ENCODE measurements at regions not wholly inside any gene's neighbourhood (a gene's known extent, or its start where the extent isn't known, plus 50 kb on each side); places are given as distances from the start of the nearest gene placed in this dataset.

DNA sequence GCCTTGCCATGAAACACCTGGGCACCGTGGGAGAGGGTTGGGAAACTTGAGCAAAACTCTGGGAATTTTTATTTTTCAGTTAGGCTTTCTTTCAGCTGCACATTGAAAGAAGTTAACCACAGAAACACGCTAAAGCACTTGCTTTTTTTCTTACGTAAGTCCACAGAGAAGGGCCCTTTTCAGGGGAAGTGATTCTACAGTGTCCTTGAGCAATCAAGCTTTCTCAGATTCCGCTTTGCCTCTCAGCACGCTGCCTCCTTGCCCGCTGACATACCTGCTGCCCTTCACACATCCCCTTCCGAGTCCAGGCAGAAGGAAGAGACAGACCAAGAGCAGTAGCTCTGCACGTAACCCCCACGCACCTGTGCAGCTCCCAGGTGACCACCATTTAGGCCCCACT lies 135.5 kb upstream of the MYT1L start:
- ATAC-seq (no peak), DNase-seq (no peak)
- Histone ChIP-seq H3K27ac (no peak overlapping the region), H3K4me1 (no peaks in the 10 kb centered on the region), H3K9me3 (no peaks in the 10 kb centered on the region), H3K27me3 (no peaks in the 10 kb centered on the region), H3K36me3 (no peaks in the 10 kb centered on the region), H3K4me3 (no peak overlapping the region)
- TF ChIP-seq, protein P1, sequence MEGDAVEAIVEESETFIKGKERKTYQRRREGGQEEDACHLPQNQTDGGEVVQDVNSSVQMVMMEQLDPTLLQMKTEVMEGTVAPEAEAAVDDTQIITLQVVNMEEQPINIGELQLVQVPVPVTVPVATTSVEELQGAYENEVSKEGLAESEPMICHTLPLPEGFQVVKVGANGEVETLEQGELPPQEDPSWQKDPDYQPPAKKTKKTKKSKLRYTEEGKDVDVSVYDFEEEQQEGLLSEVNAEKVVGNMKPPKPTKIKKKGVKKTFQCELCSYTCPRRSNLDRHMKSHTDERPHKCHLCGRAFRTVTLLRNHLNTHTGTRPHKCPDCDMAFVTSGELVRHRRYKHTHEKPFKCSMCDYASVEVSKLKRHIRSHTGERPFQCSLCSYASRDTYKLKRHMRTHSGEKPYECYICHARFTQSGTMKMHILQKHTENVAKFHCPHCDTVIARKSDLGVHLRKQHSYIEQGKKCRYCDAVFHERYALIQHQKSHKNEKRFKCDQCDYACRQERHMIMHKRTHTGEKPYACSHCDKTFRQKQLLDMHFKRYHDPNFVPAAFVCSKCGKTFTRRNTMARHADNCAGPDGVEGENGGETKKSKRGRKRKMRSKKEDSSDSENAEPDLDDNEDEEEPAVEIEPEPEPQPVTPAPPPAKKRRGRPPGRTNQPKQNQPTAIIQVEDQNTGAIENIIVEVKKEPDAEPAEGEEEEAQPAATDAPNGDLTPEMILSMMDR (IDR thresholded peaks at IDR 0.05) = no peak
- TF ChIP-seq POLR2A (IDR thresholded peaks at IDR 0.05) = no peak
- intact Hi-C loops (cut with DNase I) = no loop called here
- WGBS (ENCODE audit: insufficient coverage, low coverage, low lambda C conversion rate, missing lambda C conversion rate) = 50% methylated on average over 8 of the region's 9 CpGs

- Histone ChIP-seq H3K9me3 (no peaks in the 10 kb centered on the region), H3K27me3 (no peaks in the 10 kb centered on the region), H3K27ac (no peak overlapping the region), H3K4me3 (no peak overlapping the region), H3K4me1 (no peaks in the 10 kb centered on the region), H3K36me3 (no peaks in the 10 kb centered on the region)
- WGBS (ENCODE audit: insufficient coverage, low coverage, low lambda C conversion rate, missing lambda C conversion rate) = 50% methylated on average over 5 of the region's 6 CpGs
- DNase-seq (no peak), ATAC-seq (no peak)
- TF ChIP-seq, protein P1 (IDR thresholded peaks at IDR 0.05) = no peak
- TF ChIP-seq POLR2A (IDR thresholded peaks at IDR 0.05) = no peak
- intact Hi-C loops (cut with DNase I) = no loop called here
These were observed 133.6 kb upstream of the MYT1L start for GRCh38 chr2:2464643-2465042.

DNA sequence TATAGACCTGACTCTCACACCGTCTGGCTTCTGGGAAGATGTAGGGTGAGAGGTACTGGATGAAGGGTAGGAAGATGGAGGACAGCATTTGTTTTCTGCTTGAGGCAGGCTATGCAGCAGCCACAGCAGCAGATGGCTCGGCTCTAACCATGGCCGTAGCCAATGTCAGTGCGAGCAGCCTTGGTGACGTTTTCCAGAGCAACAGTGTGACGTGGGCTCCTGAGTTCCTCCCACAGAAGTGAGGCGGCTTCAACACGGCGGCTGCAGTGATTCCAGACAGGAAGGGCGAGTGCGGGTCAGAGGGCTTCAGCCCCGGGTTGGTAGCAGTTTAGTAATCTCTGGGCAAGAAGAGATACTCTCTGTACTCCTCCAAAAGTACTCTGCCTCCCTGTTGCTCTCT lies 133.0 kb upstream of the MYT1L start:
- ATAC-seq (peak in 3 of 4 donors; percentile 29 to 41 (median 33)), DNase-seq (no peak)
- no peak overlapping the region for H3K4me3 ChIP-seq
- WGBS (ENCODE audit: insufficient coverage, low coverage, low lambda C conversion rate, missing lambda C conversion rate) = 18% methylated on average over 11 of the region's 12 CpGs
- no peaks in the 10 kb centered on the region for H3K9me3 ChIP-seq
- no peaks in the 10 kb centered on the region for H3K4me1 ChIP-seq
- H3K27ac ChIP-seq = no peak overlapping the region
- H3K36me3 ChIP-seq = no peaks in the 10 kb centered on the region
- TF ChIP-seq, protein P1 (IDR thresholded peaks at IDR 0.05) = no peak
- no peak for TF ChIP-seq POLR2A (IDR thresholded peaks at IDR 0.05)
- intact Hi-C loops (cut with DNase I) = no loop called here
- no peaks in the 10 kb centered on the region for H3K27me3 ChIP-seq

GRCh38 chr2:2456721-2457120 lies 125.6 kb upstream of the MYT1L start:
- Histone ChIP-seq H3K27me3 (no peaks in the 10 kb centered on the region), H3K4me1 (no peaks in the 10 kb centered on the region), H3K36me3 (no peaks in the 10 kb centered on the region), H3K9me3 (no peaks in the 10 kb centered on the region), H3K4me3 (no peak overlapping the region), H3K27ac (no peak overlapping the region)
- intact Hi-C loops (cut with DNase I) = no loop called here
- 55% methylated on average over 7 of the region's 7 CpGs for WGBS (ENCODE audit: insufficient coverage, low coverage, low lambda C conversion rate, missing lambda C conversion rate)
- TF ChIP-seq, protein P1 (IDR thresholded peaks at IDR 0.05) = no peak
- TF ChIP-seq POLR2A (IDR thresholded peaks at IDR 0.05) = no peak
- no peak for ATAC-seq
- DNase-seq = no peak

- no peak overlapping the region for H3K27ac ChIP-seq
These were observed 124.1 kb upstream of the MYT1L start for GRCh38 chr2:2455151-2455550.

More at GRCh38 chr2:2455151-2455550, 124.1 kb upstream of the MYT1L start:
- TF ChIP-seq, protein P1 (IDR thresholded peaks at IDR 0.05) = no peak
- no peak for TF ChIP-seq POLR2A (IDR thresholded peaks at IDR 0.05)
- H3K27me3 ChIP-seq = no peaks in the 10 kb centered on the region
- DNase-seq = no peak
- no peaks in the 10 kb centered on the region for H3K4me1 ChIP-seq
- no peak for ATAC-seq
- no peaks in the 10 kb centered on the region for H3K9me3 ChIP-seq
- intact Hi-C loops (cut with DNase I) = no loop called here
- WGBS (ENCODE audit: insufficient coverage, low coverage, low lambda C conversion rate, missing lambda C conversion rate) = 51% methylated on average over 6 of the region's 6 CpGs
- no peak overlapping the region for H3K4me3 ChIP-seq
- no peaks in the 10 kb centered on the region for H3K36me3 ChIP-seq

All from right lobe of liver (tissue), 6 donors.